ENCODE measurements at regions not wholly inside any gene's neighbourhood (a gene's known extent, or its start where the extent isn't known, plus 50 kb on each side); places are given as distances from the start of the nearest gene placed in this dataset.

DNA sequence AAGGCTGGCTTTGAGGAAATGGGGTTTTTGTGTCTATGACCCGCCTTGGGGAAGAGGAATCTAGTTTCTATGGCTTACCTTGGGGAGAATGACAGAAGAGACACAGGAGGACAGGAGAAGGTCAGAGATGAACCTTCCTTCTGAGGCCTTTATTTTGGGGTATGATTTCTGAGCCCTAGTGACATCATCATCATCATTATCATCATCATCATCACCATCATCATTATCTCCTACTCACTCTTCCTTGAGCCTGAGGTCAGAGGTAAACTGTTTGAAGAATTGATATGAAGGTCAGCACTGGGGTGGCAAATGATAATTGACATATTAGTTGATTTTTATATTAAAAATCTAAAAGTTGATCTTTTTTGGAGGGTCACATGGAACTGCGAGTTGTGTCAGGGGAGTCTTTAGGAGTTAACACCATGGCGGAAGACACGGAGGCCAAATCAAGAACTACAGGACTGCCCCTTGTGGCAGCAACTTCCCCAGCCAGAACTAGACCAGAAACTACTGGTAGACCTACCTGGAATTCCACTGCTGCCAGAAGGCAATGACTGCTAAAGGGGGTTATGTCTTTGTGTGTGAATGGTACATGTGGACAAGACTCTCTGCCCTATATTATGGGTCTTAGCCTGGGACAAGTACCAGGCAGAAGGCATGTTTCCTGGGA is 49.8 kb upstream of the WLS start:
- H2AFZ ChIP-seq (ENCODE audit: low read depth, low read length, severe bottlenecking) = no peak overlapping the region
- H3K9me3 ChIP-seq (ENCODE audit: insufficient read depth, low read length) = no peaks in the 10 kb centered on the region

More for the DNA sequence above, 49.8 kb upstream of the WLS start:
- Histone ChIP-seq H3K4me2 (ENCODE audit: low read depth, low read length, poor library complexity, severe bottlenecking) (no peak overlapping the region), H3F3A (ENCODE audit: insufficient read depth) (no peaks in the 10 kb centered on the region), H3K79me2 (ENCODE audit: insufficient read depth, low read length) (no peaks in the 10 kb centered on the region), H3K36me3 (ENCODE audit: low read length) (no peaks in the 10 kb centered on the region), H3K27ac (ENCODE audit: low read depth, low read length) (no peak overlapping the region), H3K4me3 (ENCODE audit: insufficient read depth, low read length, poor library complexity, severe bottlenecking) (no peak overlapping the region), H3K9ac (ENCODE audit: low read length) (no peak overlapping the region), H3K9me2 (replicated peaks; ENCODE audit: insufficient read depth, low read length) (no peaks in the 10 kb centered on the region), H3K27me3 (ENCODE audit: low read length) (no peaks in the 10 kb centered on the region), H4K20me1 (ENCODE audit: low read depth, low read length) (no peaks in the 10 kb centered on the region)
- TF ChIP-seq EZH2phosphoT487 (conservative IDR thresholded peaks at IDR 0.05; ENCODE audit: low read length) = no peak
- TF ChIP-seq, protein P1, sequence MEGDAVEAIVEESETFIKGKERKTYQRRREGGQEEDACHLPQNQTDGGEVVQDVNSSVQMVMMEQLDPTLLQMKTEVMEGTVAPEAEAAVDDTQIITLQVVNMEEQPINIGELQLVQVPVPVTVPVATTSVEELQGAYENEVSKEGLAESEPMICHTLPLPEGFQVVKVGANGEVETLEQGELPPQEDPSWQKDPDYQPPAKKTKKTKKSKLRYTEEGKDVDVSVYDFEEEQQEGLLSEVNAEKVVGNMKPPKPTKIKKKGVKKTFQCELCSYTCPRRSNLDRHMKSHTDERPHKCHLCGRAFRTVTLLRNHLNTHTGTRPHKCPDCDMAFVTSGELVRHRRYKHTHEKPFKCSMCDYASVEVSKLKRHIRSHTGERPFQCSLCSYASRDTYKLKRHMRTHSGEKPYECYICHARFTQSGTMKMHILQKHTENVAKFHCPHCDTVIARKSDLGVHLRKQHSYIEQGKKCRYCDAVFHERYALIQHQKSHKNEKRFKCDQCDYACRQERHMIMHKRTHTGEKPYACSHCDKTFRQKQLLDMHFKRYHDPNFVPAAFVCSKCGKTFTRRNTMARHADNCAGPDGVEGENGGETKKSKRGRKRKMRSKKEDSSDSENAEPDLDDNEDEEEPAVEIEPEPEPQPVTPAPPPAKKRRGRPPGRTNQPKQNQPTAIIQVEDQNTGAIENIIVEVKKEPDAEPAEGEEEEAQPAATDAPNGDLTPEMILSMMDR (IDR thresholded peaks at IDR 0.05; ENCODE audit: insufficient read depth, low read length, poor library complexity, severe bottlenecking) = no peak
